ENCODE measurements at regions not wholly inside any gene's neighbourhood (a gene's known extent, or its start where the extent isn't known, plus 50 kb on each side); places are given as distances from the start of the nearest gene placed in this dataset.
"Not testable (repeated sequence)": the region's sequence is repeated elsewhere in the genome, so short reads cannot be mapped to it uniquely, and the experiment has no call there.

- ChIA-PET POLR2A (no interaction called here), CTCF (interaction anchor here (1.3 kb wide), 1 partner anchor 51 kb away, joined by 3 read pairs; no protein-coding TSS in a partner anchor)
- H3K4me1 ChIP-seq = no peaks in the 10 kb centered on the region
- WGBS (ENCODE audit: missing lambda C conversion rate) = 33% methylated on average over 3 of the region's 3 CpGs
- no peaks in the 10 kb centered on the region for H3K9me3 ChIP-seq
- ATAC-seq (no peak), DNase-seq (ENCODE audit: low read depth in 1 of 2, low spot score in 1 of 2) (no peak), FAIRE-seq (no peak)
- no peak overlapping the region for H3K4me3 ChIP-seq
- no peak overlapping the region for H3K27ac ChIP-seq
- TF ChIP-seq HOXA7 (CRISPR knock-in tag; IDR thresholded peaks at IDR 0.05) = no peak
- TF ChIP-seq GATA3 (IDR thresholded peaks at IDR 0.05; ENCODE audit: borderline replicate concordance) = no peak
- no peak overlapping the region for H3K4me2 ChIP-seq
These were observed 208.0 kb upstream of the UBL3 start for GRCh38 chr13:30058429-30058828.

DNA sequence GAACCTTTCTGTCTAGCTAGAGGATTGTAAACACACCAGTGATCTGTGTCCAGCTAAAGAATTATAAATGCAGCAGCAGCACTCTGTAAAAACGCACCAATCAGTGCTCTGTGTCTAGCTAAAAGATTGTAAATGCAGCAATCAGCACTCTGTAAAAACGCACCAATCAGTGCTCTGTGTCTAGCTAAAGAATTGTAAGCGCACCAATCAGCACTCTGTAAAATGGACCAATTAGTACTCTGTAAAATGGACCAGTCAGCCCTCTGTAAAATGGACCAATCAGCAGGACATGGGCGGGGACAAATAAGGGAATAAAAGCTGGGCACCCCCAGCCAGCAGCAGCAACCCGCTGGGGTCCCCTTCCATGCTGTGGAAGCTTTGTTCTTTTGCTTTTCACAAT lies 204.1 kb upstream of the UBL3 start:
- DNase-seq (ENCODE audit: low read depth in 1 of 2, low spot score in 1 of 2); H3K4me3 ChIP-seq; ATAC-seq; CTCF ChIA-PET; POLR2A ChIA-PET; H3K4me2 ChIP-seq; H3K4me1 ChIP-seq; H3K27ac ChIP-seq; FAIRE-seq; H3K9me3 ChIP-seq: not testable (repeated sequence)
- 40% methylated on average over 5 of the region's 5 CpGs for WGBS (ENCODE audit: missing lambda C conversion rate)

DNA sequence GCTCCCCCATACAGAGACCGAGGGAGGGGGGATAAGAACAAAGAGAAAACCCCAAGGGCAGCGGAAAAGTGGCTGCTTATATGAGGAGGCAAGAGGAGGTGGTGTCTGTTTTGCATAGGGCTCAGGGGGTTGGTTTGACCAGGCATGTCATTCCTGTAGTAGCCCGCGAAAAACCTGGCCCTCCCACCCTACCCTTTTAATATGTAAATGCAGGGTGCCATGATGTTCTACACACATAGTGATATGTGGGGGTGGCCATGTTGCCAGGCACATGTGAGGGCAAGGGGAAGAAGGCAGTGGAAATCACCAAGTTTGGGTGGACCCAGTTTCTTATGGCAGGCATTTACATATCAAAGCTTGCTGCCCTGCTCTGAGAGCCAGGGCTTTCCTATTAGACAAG lies 203.5 kb upstream of the UBL3 start:
- CTCF ChIA-PET = no interaction called here
- TF ChIP-seq FOSL2 (IDR thresholded peaks at IDR 0.05) (no peak), FOSL2 (CRISPR knock-in tag; IDR thresholded peaks at IDR 0.05) (no peak), HOXA7 (CRISPR knock-in tag; IDR thresholded peaks at IDR 0.05) (no peak), MAZ (IDR thresholded peaks at IDR 0.05; ENCODE audit: borderline replicate concordance, low read depth, low read length) (no peak), JUNB (IDR thresholded peaks at IDR 0.05) (no peak), ZFP36 (IDR thresholded peaks at IDR 0.05; ENCODE audit: borderline replicate concordance, partially characterized antibody) (no peak), SMC3 (IDR thresholded peaks at IDR 0.05) (no peak), FOSB (CRISPR knock-in tag; IDR thresholded peaks at IDR 0.05) (no peak), EP300 (IDR thresholded peaks at IDR 0.05) (no peak), GATA3 (IDR thresholded peaks at IDR 0.05; ENCODE audit: borderline replicate concordance) (no peak), NFE2L2 (conservative IDR thresholded peaks at IDR 0.05; ENCODE audit: low read length) (no peak), RFX5 (IDR thresholded peaks at IDR 0.05) (no peak), HEYL (CRISPR knock-in tag; IDR thresholded peaks at IDR 0.05) (no peak), ZC3H11A (IDR thresholded peaks at IDR 0.05) (no peak)
- H3K4me2 ChIP-seq = no peak overlapping the region
- POLR2A ChIA-PET = no interaction called here
- H3K9me3 ChIP-seq = no peaks in the 10 kb centered on the region
- DNase-seq (ENCODE audit: low read depth in 1 of 2, low spot score in 1 of 2) (no peak), ATAC-seq (no peak), FAIRE-seq (no peak)
- H3K4me1 ChIP-seq = no peaks in the 10 kb centered on the region
- 59% methylated on average over 4 of the region's 4 CpGs for WGBS (ENCODE audit: missing lambda C conversion rate)
- no peak overlapping the region for H3K4me3 ChIP-seq
- H3K27ac ChIP-seq = no peak overlapping the region

GRCh38 chr13:30052120-30052519 lies 201.7 kb upstream of the UBL3 start:
- TF ChIP-seq CHD4 (IDR thresholded peaks at IDR 0.05; ENCODE audit: borderline replicate concordance) (no peak), CBX8 (IDR thresholded peaks at IDR 0.05) (no peak), MAZ (IDR thresholded peaks at IDR 0.05; ENCODE audit: borderline replicate concordance, low read depth, low read length) (no peak), RCOR1 (IDR thresholded peaks at IDR 0.05; ENCODE audit: low read depth, low read length) (no peak), CTCF (IDR thresholded peaks at IDR 0.05) (no peak), HEYL (CRISPR knock-in tag; IDR thresholded peaks at IDR 0.05) (no peak), NR3C1 (IDR thresholded peaks at IDR 0.05) (no peak), TP53 (CRISPR knock-in tag; IDR thresholded peaks at IDR 0.05) (no peak), ZSCAN20 (CRISPR knock-in tag; IDR thresholded peaks at IDR 0.05) (no peak), HDAC2 (IDR thresholded peaks at IDR 0.05) (no peak), SMC3 (IDR thresholded peaks at IDR 0.05) (no peak)
- no peak overlapping the region for H3K4me3 ChIP-seq
- POLR2A ChIA-PET = no interaction called here
- no peak overlapping the region for H3K4me2 ChIP-seq
- H3K9me3 ChIP-seq = no peaks in the 10 kb centered on the region
- ATAC-seq = no peak
- H3K27ac ChIP-seq = no peak overlapping the region
- 83% methylated on average over 7 of the region's 7 CpGs for WGBS (ENCODE audit: missing lambda C conversion rate)
- H3K4me1 ChIP-seq = no peaks in the 10 kb centered on the region
- no peak for DNase-seq (ENCODE audit: low read depth in 1 of 2, low spot score in 1 of 2)
- CTCF ChIA-PET = no interaction called here
- FAIRE-seq = no peak

Data from A549 (cell line).